Gastrocnemius medialis (tissue), 4 donors: ENCODE measurements at regions not wholly inside any gene's neighbourhood (a gene's known extent, or its start where the extent isn't known, plus 50 kb on each side); places are given as distances from the start of the nearest gene placed in this dataset.

Source experiments
- POLR2A ChIP-seq, 2 donors: fragments of 450-650 bp; IDR thresholded peaks; one replicate each; pipeline ENCODE4 v1.6.1; 2017; ENCODE audit warnings: antibody characterized with exemption in 2 of 2, mild to moderate bottlenecking in 2 of 2, moderate library complexity in 2 of 2
- TF ChIP-seq, protein P1 (sequence below), 5 experiments: fragments of 450-650 bp in 3 of 5; fragments of 200-600 bp in 2 of 5; sonication (generic) in 2 of 5; IDR thresholded peaks in 4 of 5; conservative IDR thresholded peaks in 1 of 5; 1 replicate in 4 of 5; 2 replicates in 1 of 5; pipeline ENCODE4 v1.5.1; 2016 to 2019; ENCODE audit warnings: antibody characterized with exemption in 5 of 5, mild to moderate bottlenecking in 3 of 5, moderate library complexity in 3 of 5

DNA sequence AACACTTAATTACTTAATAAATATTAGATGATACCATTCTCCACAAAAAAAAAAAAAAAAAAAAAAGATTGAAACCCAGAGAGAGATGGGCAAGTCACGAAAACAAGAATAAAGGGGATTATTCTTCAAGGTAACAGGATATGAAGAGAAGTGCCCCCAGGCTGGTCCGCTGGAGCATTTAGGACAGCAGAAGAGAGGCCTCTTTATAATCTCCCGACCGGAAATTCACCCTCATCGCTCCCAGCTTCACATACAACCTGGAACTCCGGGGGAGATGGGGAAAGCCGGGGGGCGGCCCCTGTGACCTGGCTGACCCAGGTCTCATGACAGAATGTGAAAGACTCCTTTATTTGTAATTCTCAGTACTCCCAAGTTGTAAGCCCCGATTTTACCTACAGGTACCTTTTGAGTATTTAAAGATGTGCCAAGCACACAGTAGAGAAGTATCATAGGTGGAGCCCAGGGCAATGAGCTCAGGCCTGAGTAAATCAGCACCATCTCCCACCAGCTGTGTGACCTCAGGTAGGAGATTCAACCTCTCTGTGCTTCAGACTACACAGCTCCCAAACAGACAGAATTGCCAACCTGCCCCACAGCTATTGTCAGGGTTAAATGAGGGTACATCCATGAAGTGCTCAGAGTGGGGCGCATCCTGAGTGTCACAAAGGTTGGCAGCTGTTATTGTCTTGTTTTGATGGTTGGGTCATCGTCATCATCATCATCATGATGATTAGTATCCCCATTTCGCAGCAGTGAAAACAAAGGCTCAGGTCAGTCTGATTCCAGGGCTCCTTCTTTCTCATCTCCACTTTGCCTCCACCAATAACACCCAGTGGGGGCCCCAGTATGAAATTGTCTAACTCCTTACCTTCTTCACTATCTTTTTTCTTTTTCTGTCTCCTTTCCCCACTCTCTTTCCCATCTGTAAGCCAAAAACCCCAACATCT lies 148.4 kb downstream of the PSMG1 start:
- TF ChIP-seq, protein P1, sequence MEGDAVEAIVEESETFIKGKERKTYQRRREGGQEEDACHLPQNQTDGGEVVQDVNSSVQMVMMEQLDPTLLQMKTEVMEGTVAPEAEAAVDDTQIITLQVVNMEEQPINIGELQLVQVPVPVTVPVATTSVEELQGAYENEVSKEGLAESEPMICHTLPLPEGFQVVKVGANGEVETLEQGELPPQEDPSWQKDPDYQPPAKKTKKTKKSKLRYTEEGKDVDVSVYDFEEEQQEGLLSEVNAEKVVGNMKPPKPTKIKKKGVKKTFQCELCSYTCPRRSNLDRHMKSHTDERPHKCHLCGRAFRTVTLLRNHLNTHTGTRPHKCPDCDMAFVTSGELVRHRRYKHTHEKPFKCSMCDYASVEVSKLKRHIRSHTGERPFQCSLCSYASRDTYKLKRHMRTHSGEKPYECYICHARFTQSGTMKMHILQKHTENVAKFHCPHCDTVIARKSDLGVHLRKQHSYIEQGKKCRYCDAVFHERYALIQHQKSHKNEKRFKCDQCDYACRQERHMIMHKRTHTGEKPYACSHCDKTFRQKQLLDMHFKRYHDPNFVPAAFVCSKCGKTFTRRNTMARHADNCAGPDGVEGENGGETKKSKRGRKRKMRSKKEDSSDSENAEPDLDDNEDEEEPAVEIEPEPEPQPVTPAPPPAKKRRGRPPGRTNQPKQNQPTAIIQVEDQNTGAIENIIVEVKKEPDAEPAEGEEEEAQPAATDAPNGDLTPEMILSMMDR (IDR thresholded peaks at IDR 0.05 in 4 of 5, conservative IDR thresholded peaks at IDR 0.05 in 1 of 5) = no peak
- TF ChIP-seq POLR2A (IDR thresholded peaks at IDR 0.05) = no peak
